ENCODE measurements at regions not wholly inside any gene's neighbourhood (a gene's known extent, or its start where the extent isn't known, plus 50 kb on each side); places are given as distances from the start of the nearest gene placed in this dataset.

DNA sequence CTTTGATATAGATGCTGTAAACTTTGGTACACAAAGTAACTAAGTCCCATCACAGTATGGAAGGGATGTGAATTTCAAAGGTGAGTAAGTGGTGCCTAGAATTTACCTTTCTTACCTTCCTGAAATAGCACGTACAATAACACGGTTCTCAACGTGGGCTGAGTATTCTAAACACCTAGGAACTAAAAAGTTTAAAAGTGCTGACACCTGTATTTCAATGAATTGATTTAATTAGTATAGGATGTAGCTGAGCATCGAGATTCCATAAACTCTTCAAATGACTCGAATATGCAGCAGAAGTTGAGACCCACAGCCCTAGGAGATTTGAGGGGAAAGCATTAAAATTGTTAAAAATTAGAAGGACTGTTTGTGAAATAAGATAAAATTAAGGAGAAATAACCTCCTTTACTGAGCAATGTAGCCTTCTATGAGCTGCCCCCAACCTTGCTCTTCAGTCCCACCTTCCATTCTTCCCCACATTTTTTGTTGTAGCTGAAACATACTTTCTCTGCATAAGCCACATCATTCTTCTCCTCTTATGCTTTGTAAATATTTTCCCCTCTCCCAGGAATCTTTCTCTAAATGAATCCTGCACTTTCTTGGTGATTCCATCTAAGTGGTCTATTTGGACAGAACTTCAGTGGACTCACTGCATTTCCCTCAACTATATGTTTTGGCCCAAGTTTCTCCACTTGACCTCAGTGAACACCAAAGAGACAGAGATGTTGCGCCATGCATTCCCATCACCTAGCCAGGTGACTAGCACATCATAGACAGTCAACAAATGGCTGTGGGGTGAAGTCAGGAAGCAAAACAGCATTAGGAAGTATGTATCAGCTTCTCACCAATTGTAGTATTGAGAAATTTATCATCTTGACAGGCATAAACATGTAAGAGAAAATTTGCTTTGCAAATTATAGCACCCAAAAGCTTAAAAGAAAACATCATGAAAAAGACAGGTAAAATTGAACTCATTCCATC is 156.5 kb upstream of the TAS2R1 start:
- H3K27ac ChIP-seq (ENCODE audit: insufficient read length, low read depth, low read length), result no peak overlapping the region
- H3K79me1 ChIP-seq (ENCODE audit: insufficient read depth, low read depth, low read length, poor library complexity, severe bottlenecking), result no peaks in the 10 kb centered on the region
- no peak overlapping the region for H2BK15ac ChIP-seq (ENCODE audit: low read depth, low read length)
- no peak overlapping the region for H3K14ac ChIP-seq (ENCODE audit: insufficient read depth, low read length)
- H2BK20ac ChIP-seq (ENCODE audit: low read depth, low read length, poor library complexity, severe bottlenecking), result no peak overlapping the region
- H3K4me2 ChIP-seq (ENCODE audit: insufficient read depth, insufficient read length, low read length), result no peak overlapping the region
- H3K23ac ChIP-seq (ENCODE audit: insufficient read length, low read depth, low read length), result no peak overlapping the region
- TF ChIP-seq, protein P1, sequence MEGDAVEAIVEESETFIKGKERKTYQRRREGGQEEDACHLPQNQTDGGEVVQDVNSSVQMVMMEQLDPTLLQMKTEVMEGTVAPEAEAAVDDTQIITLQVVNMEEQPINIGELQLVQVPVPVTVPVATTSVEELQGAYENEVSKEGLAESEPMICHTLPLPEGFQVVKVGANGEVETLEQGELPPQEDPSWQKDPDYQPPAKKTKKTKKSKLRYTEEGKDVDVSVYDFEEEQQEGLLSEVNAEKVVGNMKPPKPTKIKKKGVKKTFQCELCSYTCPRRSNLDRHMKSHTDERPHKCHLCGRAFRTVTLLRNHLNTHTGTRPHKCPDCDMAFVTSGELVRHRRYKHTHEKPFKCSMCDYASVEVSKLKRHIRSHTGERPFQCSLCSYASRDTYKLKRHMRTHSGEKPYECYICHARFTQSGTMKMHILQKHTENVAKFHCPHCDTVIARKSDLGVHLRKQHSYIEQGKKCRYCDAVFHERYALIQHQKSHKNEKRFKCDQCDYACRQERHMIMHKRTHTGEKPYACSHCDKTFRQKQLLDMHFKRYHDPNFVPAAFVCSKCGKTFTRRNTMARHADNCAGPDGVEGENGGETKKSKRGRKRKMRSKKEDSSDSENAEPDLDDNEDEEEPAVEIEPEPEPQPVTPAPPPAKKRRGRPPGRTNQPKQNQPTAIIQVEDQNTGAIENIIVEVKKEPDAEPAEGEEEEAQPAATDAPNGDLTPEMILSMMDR (conservative IDR thresholded peaks at IDR 0.05), result no peak
- DNase-seq, result no peak
- no peak overlapping the region for H3K4me3 Mint-ChIP-seq
- no peaks in the 10 kb centered on the region for H3K23me2 ChIP-seq (ENCODE audit: insufficient read length, low read depth, low read length, poor library complexity, severe bottlenecking)
- no peak overlapping the region for H4K5ac ChIP-seq (ENCODE audit: insufficient read length, low read depth, low read length)
- H3K18ac ChIP-seq (ENCODE audit: insufficient read length, low read depth, low read length), result no peak overlapping the region
- H3K9me3 Mint-ChIP-seq, result peaks cover 0 to 2% of the 10 kb centered on the region in 2 experiments; a peak in 2 of 5 replicates
- H2BK12ac ChIP-seq (ENCODE audit: insufficient read length, low read depth, low read length), result no peak overlapping the region
- no peak overlapping the region for H3K9ac ChIP-seq (ENCODE audit: extremely low read depth, insufficient read length, low read length)
- no peak overlapping the region for H3K56ac ChIP-seq (ENCODE audit: insufficient read length, low read depth, low read length)
- no peaks in the 10 kb centered on the region for H3K27me3 ChIP-seq (ENCODE audit: insufficient read depth, low read length)
- no peaks in the 10 kb centered on the region for H3K79me2 ChIP-seq (ENCODE audit: insufficient read depth, low read length)
- H3K36me3 Mint-ChIP-seq (ENCODE audit: insufficient read depth in 1 of 3, low read depth in 3 of 3), result no peaks in the 10 kb centered on the region; a peak in 1 of 7 replicates
- H3K4me1 ChIP-seq (ENCODE audit: insufficient read depth, low read length), result no peaks in the 10 kb centered on the region
- WGBS (ENCODE audit: extremely low coverage, insufficient read length, low lambda C conversion rate), result no CpG with 5 or more reads among the region's 6 CpGs
- H3T11ph ChIP-seq (ENCODE audit: low read length), result no peak overlapping the region
- H2AK5ac ChIP-seq (ENCODE audit: insufficient read length, low read length), result no peak overlapping the region
- H2AFZ ChIP-seq (ENCODE audit: low read length), result no peak overlapping the region
- no peak overlapping the region for H3K4ac ChIP-seq (ENCODE audit: low read depth, low read length)
- peak overlapping the region in 1 of 3 experiments; percentile 23; a peak in 1 of 7 replicates for H3K27ac Mint-ChIP-seq
- H4K8ac ChIP-seq (replicated peaks; ENCODE audit: insufficient read length, low read depth, low read length), result no peak overlapping the region
- H4K20me1 ChIP-seq (ENCODE audit: control insufficient read depth, insufficient read depth, insufficient read length), result no peaks in the 10 kb centered on the region
- H3K9me3 ChIP-seq (ENCODE audit: control insufficient read depth, low read depth, low read length), result no peaks in the 10 kb centered on the region
- no peak overlapping the region for H2BK5ac ChIP-seq (ENCODE audit: insufficient read length, low read length)
- H4K91ac ChIP-seq (ENCODE audit: insufficient read length, low read depth, low read length), result no peak overlapping the region
- H2BK120ac ChIP-seq (ENCODE audit: low read depth, low read length, poor library complexity, severe bottlenecking), result no peak overlapping the region
- H3K27me3 Mint-ChIP-seq (ENCODE audit: low read depth), result no peaks in the 10 kb centered on the region
- H3K4me1 Mint-ChIP-seq, result peaks cover 3 to 6% of the 10 kb centered on the region in 2 experiments
